Naive thymus-derived CD8-positive, alpha-beta T cell (primary cell): ENCODE measurements at regions not wholly inside any gene's neighbourhood (a gene's known extent, or its start where the extent isn't known, plus 50 kb on each side); places are given as distances from the start of the nearest gene placed in this dataset.

ENCODE experiments used
- ATAC-seq, 2 donors: fragments of 150-1000 bp; cut with Tn5 transposase in 1 of 2; sonication (Bioruptor Pico), chemical (Tn5 transposase) in 1 of 2; 1 replicate in 1 of 2; 2 replicates in 1 of 2; pipeline ENCODE4 v1.10.0; 2021; ENCODE audit warnings: mild to moderate bottlenecking in 2 of 2, moderate library complexity in 2 of 2
- POLR2A ChIA-PET: fragments of 350-600 bp; sonication (Branson Sonifier 250); formaldehyde crosslinking; loops from one replicate; lab custom pipeline; 2021; ENCODE audit warnings: antibody characterized with exemption; lab: Charles Lee
- DNase-seq, 10 donors: peaks; one replicate each; pipeline versions ENCODE4 v3.0.0 to v3.0.0-alpha.2; 2020 to 2022
- H3K27ac Mint-ChIP-seq, 10 donors: one replicate each; pipeline ENCODE4 v1.8.0; 2020 to 2022; ENCODE audit warnings: mild to moderate bottlenecking in 10 of 10, mixed read lengths in 10 of 10, moderate library complexity in 4 of 10, inconsistent platforms in 1 of 10
- H3K27me3 Mint-ChIP-seq, 5 donors: one replicate each; pipeline ENCODE4 v1.8.0; 2021 to 2022; ENCODE audit warnings: mixed read lengths in 5 of 5
- H3K36me3 Mint-ChIP-seq, 3 donors: one replicate each; pipeline ENCODE4 v1.8.0; 2020 to 2022; ENCODE audit warnings: mixed read lengths in 3 of 3, mild to moderate bottlenecking in 2 of 3, inconsistent platforms in 1 of 3
- H3K4me1 Mint-ChIP-seq, 4 donors: one replicate each; pipeline ENCODE4 v1.8.0; 2021 to 2022; ENCODE audit warnings: mixed read lengths in 4 of 4
- H3K4me3 Mint-ChIP-seq, 10 donors: one replicate each; pipeline ENCODE4 v1.8.0; 2020 to 2022; ENCODE audit warnings: mild to moderate bottlenecking in 10 of 10, mixed read lengths in 10 of 10, moderate library complexity in 6 of 10, inconsistent platforms in 1 of 10
- H3K9me3 Mint-ChIP-seq, 9 donors: one replicate each; pipeline ENCODE4 v1.8.0; 2020 to 2022; ENCODE audit warnings: mixed read lengths in 9 of 9, mild to moderate bottlenecking in 3 of 9, inconsistent platforms in 1 of 9, moderate library complexity in 1 of 9

GRCh38 chr15:97688886-97689285 lies 271.6 kb upstream of the ARRDC4 start:
- no peak overlapping the region for H3K27ac Mint-ChIP-seq
- H3K27me3 Mint-ChIP-seq: peaks cover 0 to 29% (median 4%) of the 10 kb centered on the region in 5 donors
- peaks cover 0 to 5% (median 2%) of the 10 kb centered on the region in 4 donors for H3K4me1 Mint-ChIP-seq
- POLR2A ChIA-PET: no interaction called here
- H3K9me3 Mint-ChIP-seq: peaks cover 0 to 3% (median 0%) of the 10 kb centered on the region in 9 donors
- H3K4me3 Mint-ChIP-seq: no peak overlapping the region
- ATAC-seq: no peak
- H3K36me3 Mint-ChIP-seq: no peaks in the 10 kb centered on the region
- no peak for DNase-seq

- Mint-ChIP-seq H3K4me3 (no peak overlapping the region), H3K9me3 (peaks cover 0 to 3% (median 0%) of the 10 kb centered on the region in 9 donors), H3K27me3 (peaks cover 0 to 29% (median 4%) of the 10 kb centered on the region in 5 donors), H3K27ac (no peak overlapping the region), H3K4me1 (no peaks in the 10 kb centered on the region), H3K36me3 (no peaks in the 10 kb centered on the region)
- POLR2A ChIA-PET: no interaction called here
- DNase-seq (no peak), ATAC-seq (no peak)
These were observed 269.4 kb upstream of the ARRDC4 start for GRCh38 chr15:97691078-97691477.

- Mint-ChIP-seq H3K27ac (no peak overlapping the region), H3K36me3 (no peaks in the 10 kb centered on the region), H3K9me3 (peaks cover 0 to 4% (median 0%) of the 10 kb centered on the region in 9 donors), H3K4me3 (no peak overlapping the region), H3K27me3 (peaks cover 0 to 29% (median 2%) of the 10 kb centered on the region in 5 donors), H3K4me1 (no peaks in the 10 kb centered on the region)
- POLR2A ChIA-PET: no interaction called here
- no peak for ATAC-seq
- DNase-seq: no peak
These were observed 268.7 kb upstream of the ARRDC4 start for GRCh38 chr15:97691799-97692198.

- H3K27me3 Mint-ChIP-seq: peaks cover 0 to 29% (median 2%) of the 10 kb centered on the region in 5 donors
- peaks cover 0 to 8% (median 0%) of the 10 kb centered on the region in 9 donors for H3K9me3 Mint-ChIP-seq
- POLR2A ChIA-PET: no interaction called here
These were observed 268.0 kb upstream of the ARRDC4 start for GRCh38 chr15:97692301-97693015.

GRCh38 chr15:97694456-97694855 lies 266.0 kb upstream of the ARRDC4 start:
- Mint-ChIP-seq H3K9me3 (peaks cover 0 to 8% (median 0%) of the 10 kb centered on the region in 9 donors), H3K27ac (no peak overlapping the region), H3K4me1 (no peaks in the 10 kb centered on the region), H3K4me3 (no peak overlapping the region), H3K36me3 (no peaks in the 10 kb centered on the region), H3K27me3 (peaks cover 0 to 20% (median 2%) of the 10 kb centered on the region in 5 donors)
- DNase-seq: no peak
- ATAC-seq: no peak
- POLR2A ChIA-PET: no interaction called here

More at GRCh38 chr15:97692301-97693015, 268.0 kb upstream of the ARRDC4 start:
- Mint-ChIP-seq H3K27ac (no peak overlapping the region), H3K4me1 (no peaks in the 10 kb centered on the region), H3K36me3 (no peaks in the 10 kb centered on the region), H3K4me3 (no peak overlapping the region)
- no peak for ATAC-seq
- no peak for DNase-seq

- H3K4me3 Mint-ChIP-seq: no peak overlapping the region
- POLR2A ChIA-PET: no interaction called here
- peaks cover 0 to 3% (median 0%) of the 10 kb centered on the region in 9 donors for H3K9me3 Mint-ChIP-seq
- H3K27me3 Mint-ChIP-seq: peaks cover 0 to 15% (median 2%) of the 10 kb centered on the region in 5 donors
- no peaks in the 10 kb centered on the region for H3K36me3 Mint-ChIP-seq
- H3K4me1 Mint-ChIP-seq: no peaks in the 10 kb centered on the region
- DNase-seq (no peak), ATAC-seq (no peak)
- no peak overlapping the region for H3K27ac Mint-ChIP-seq
These were observed 257.1 kb upstream of the ARRDC4 start for GRCh38 chr15:97703400-97703799.

GRCh38 chr15:97706059-97706458 lies 254.4 kb upstream of the ARRDC4 start:
- Mint-ChIP-seq H3K27me3 (peaks cover 0 to 20% (median 2%) of the 10 kb centered on the region in 5 donors), H3K27ac (no peak overlapping the region), H3K9me3 (peaks cover 0 to 3% (median 0%) of the 10 kb centered on the region in 9 donors), H3K4me1 (no peaks in the 10 kb centered on the region), H3K36me3 (no peaks in the 10 kb centered on the region), H3K4me3 (no peak overlapping the region)
- no peak for DNase-seq
- no peak for ATAC-seq
- POLR2A ChIA-PET: no interaction called here

- ATAC-seq (no peak), DNase-seq (no peak)
- Mint-ChIP-seq H3K4me1 (no peaks in the 10 kb centered on the region), H3K27ac (no peak overlapping the region), H3K4me3 (no peak overlapping the region), H3K9me3 (peaks cover 0 to 3% (median 0%) of the 10 kb centered on the region in 9 donors), H3K27me3 (peaks cover 0 to 15% (median 0%) of the 10 kb centered on the region in 5 donors), H3K36me3 (no peaks in the 10 kb centered on the region)
- POLR2A ChIA-PET: no interaction called here
These were observed 252.3 kb upstream of the ARRDC4 start for GRCh38 chr15:97708252-97708651.

GRCh38 chr15:97712530-97712929 lies 248.0 kb upstream of the ARRDC4 start:
- no peak overlapping the region for H3K27ac Mint-ChIP-seq
- no peak overlapping the region for H3K4me3 Mint-ChIP-seq
- H3K9me3 Mint-ChIP-seq: peaks cover 0 to 2% (median 0%) of the 10 kb centered on the region in 9 donors
- POLR2A ChIA-PET: no interaction called here
- no peak for ATAC-seq
- H3K36me3 Mint-ChIP-seq: no peaks in the 10 kb centered on the region
- peaks cover 0 to 4% (median 0%) of the 10 kb centered on the region in 5 donors for H3K27me3 Mint-ChIP-seq
- no peaks in the 10 kb centered on the region for H3K4me1 Mint-ChIP-seq
- DNase-seq: no peak

- no peaks in the 10 kb centered on the region for H3K4me1 Mint-ChIP-seq
- no peak overlapping the region for H3K27ac Mint-ChIP-seq
- H3K9me3 Mint-ChIP-seq: peaks cover 2 to 27% (median 9%) of the 10 kb centered on the region in 9 donors
- peaks cover 0 to 12% (median 6%) of the 10 kb centered on the region in 5 donors for H3K27me3 Mint-ChIP-seq
- H3K36me3 Mint-ChIP-seq: peaks cover 0 to 13% (median 0%) of the 10 kb centered on the region in 3 donors
- H3K4me3 Mint-ChIP-seq: no peak overlapping the region
- DNase-seq (no peak), ATAC-seq (no peak)
- POLR2A ChIA-PET: no interaction called here
These were observed 242.7 kb upstream of the ARRDC4 start for GRCh38 chr15:97717806-97718205.

- H3K36me3 Mint-ChIP-seq: peaks cover 0 to 13% (median 0%) of the 10 kb centered on the region in 3 donors
- H3K27me3 Mint-ChIP-seq: peaks cover 0 to 15% (median 6%) of the 10 kb centered on the region in 5 donors
- no peak overlapping the region for H3K27ac Mint-ChIP-seq
- H3K9me3 Mint-ChIP-seq: peaks cover 2 to 27% (median 12%) of the 10 kb centered on the region in 9 donors
- ATAC-seq: no peak
- H3K4me1 Mint-ChIP-seq: no peaks in the 10 kb centered on the region
- POLR2A ChIA-PET: no interaction called here
- no peak for DNase-seq
- H3K4me3 Mint-ChIP-seq: no peak overlapping the region
These were observed 242.0 kb upstream of the ARRDC4 start for GRCh38 chr15:97718509-97718908.

GRCh38 chr15:97728791-97729190 lies 231.7 kb upstream of the ARRDC4 start:
- no peak overlapping the region for H3K4me3 Mint-ChIP-seq
- DNase-seq (no peak), ATAC-seq (no peak)
- peaks cover 0 to 15% (median 2%) of the 10 kb centered on the region in 5 donors for H3K27me3 Mint-ChIP-seq
- H3K9me3 Mint-ChIP-seq: peaks cover 0 to 4% (median 0%) of the 10 kb centered on the region in 9 donors
- peaks cover 0 to 1% (median 0%) of the 10 kb centered on the region in 3 donors for H3K36me3 Mint-ChIP-seq
- no peaks in the 10 kb centered on the region for H3K4me1 Mint-ChIP-seq
- POLR2A ChIA-PET: no interaction called here
- no peak overlapping the region for H3K27ac Mint-ChIP-seq

GRCh38 chr15:97729270-97729669 lies 231.2 kb upstream of the ARRDC4 start:
- DNase-seq: no peak
- Mint-ChIP-seq H3K27ac (no peak overlapping the region), H3K36me3 (no peaks in the 10 kb centered on the region), H3K4me1 (no peaks in the 10 kb centered on the region), H3K4me3 (no peak overlapping the region), H3K9me3 (peaks cover 0 to 4% (median 0%) of the 10 kb centered on the region in 9 donors), H3K27me3 (peaks cover 0 to 11% (median under 1%) of the 10 kb centered on the region in 5 donors)
- POLR2A ChIA-PET: no interaction called here
- ATAC-seq: no peak
